ENCODE measurements at regions not wholly inside any gene's neighbourhood (a gene's known extent, or its start where the extent isn't known, plus 50 kb on each side); places are given as distances from the start of the nearest gene placed in this dataset.

DNA sequence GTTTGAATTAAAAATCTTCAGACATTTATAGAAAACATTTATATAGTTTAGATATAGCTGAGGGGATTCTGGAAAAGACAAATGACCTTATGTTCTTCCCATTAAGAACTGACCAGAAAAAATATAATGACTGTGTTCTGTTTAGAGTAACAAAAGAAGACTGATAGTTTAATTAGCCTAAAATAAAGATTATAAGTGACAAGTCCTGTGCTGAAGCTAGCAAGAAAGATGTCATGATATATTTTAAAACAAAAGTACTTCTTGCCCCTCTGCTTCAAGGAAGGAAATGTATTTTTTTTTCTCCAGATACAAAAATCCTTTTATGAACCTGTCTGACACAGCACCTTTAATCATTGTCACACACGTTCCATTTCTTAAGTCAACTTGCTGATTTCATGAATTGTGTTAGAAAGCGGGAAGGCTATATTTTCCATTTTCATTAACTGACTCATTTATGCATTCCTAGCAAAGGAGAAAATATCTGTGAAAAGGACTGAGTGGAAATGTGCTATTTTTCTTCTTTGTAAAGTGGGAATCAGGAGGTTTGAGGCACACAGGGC, 690.7 kb upstream of the GOT2 start:
- TF ChIP-seq, protein P1, sequence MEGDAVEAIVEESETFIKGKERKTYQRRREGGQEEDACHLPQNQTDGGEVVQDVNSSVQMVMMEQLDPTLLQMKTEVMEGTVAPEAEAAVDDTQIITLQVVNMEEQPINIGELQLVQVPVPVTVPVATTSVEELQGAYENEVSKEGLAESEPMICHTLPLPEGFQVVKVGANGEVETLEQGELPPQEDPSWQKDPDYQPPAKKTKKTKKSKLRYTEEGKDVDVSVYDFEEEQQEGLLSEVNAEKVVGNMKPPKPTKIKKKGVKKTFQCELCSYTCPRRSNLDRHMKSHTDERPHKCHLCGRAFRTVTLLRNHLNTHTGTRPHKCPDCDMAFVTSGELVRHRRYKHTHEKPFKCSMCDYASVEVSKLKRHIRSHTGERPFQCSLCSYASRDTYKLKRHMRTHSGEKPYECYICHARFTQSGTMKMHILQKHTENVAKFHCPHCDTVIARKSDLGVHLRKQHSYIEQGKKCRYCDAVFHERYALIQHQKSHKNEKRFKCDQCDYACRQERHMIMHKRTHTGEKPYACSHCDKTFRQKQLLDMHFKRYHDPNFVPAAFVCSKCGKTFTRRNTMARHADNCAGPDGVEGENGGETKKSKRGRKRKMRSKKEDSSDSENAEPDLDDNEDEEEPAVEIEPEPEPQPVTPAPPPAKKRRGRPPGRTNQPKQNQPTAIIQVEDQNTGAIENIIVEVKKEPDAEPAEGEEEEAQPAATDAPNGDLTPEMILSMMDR (IDR thresholded peaks at IDR 0.05; ENCODE audit: control insufficient read depth, extremely low read depth, insufficient read depth): no peak

GRCh38 chr16:59411961-59412841, 678.1 kb upstream of the GOT2 start:
- TF ChIP-seq, protein P1 (IDR thresholded peaks at IDR 0.05; ENCODE audit: control insufficient read depth, extremely low read depth, insufficient read depth): peak; percentile 87
- DNase-seq (ENCODE audit: low read depth): peak; percentile 44
- no peak overlapping the region for H3K4me3 ChIP-seq (ENCODE audit: low read depth, low read length)

More for the DNA sequence above, 690.7 kb upstream of the GOT2 start:
- no peak for DNase-seq (ENCODE audit: low read depth)
- H3K4me3 ChIP-seq (ENCODE audit: low read depth, low read length): no peak overlapping the region

DNA sequence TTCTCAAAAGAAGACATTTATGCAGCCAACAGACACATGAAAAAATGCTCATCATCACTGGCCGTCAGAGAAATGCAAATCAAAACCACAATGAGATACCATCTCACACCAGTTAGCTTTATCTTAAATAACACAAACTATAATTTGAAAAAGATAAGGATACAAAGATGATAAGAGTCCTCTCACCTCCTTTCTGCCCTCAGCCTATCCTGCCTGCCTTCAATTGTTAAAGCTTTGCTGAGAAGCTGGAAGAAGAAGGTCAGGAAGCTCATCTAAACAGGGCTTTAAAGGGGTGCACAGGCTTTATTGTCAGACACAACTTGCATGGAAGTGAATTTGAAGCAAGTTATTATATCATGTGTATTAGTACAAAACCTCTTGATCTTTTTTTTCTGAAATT, 676.3 kb upstream of the GOT2 start:
- TF ChIP-seq, protein P1 (IDR thresholded peaks at IDR 0.05; ENCODE audit: control insufficient read depth, extremely low read depth, insufficient read depth): no peak
- H3K4me3 ChIP-seq (ENCODE audit: low read depth, low read length): no peak overlapping the region
- DNase-seq (ENCODE audit: low read depth): no peak

DNA sequence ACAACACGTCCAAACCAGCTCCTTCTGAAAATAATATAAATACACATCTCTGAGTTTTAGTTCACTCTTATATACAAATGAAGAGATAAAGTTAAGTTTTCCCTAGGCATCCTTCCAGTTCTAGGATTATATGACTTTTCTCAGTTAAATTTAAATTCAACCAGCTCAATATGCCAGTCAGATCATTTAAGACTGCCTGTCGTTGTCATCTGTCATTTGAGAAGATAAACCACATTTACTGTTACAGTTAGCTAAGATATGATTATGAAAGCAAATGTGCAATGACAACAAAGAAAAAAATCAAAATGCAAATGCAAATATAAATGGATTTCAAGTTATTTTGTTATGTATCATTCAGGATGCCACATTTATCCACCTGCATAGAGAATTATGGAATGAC, 671.7 kb upstream of the GOT2 start:
- no peak overlapping the region for H3K4me3 ChIP-seq (ENCODE audit: low read depth, low read length)
- TF ChIP-seq, protein P1 (IDR thresholded peaks at IDR 0.05; ENCODE audit: control insufficient read depth, extremely low read depth, insufficient read depth): no peak
- no peak for DNase-seq (ENCODE audit: low read depth)

GRCh38 chr16:59404509-59404908, 670.4 kb upstream of the GOT2 start:
- DNase-seq (ENCODE audit: low read depth): no peak
- TF ChIP-seq, protein P1 (IDR thresholded peaks at IDR 0.05; ENCODE audit: control insufficient read depth, extremely low read depth, insufficient read depth): no peak

DNA sequence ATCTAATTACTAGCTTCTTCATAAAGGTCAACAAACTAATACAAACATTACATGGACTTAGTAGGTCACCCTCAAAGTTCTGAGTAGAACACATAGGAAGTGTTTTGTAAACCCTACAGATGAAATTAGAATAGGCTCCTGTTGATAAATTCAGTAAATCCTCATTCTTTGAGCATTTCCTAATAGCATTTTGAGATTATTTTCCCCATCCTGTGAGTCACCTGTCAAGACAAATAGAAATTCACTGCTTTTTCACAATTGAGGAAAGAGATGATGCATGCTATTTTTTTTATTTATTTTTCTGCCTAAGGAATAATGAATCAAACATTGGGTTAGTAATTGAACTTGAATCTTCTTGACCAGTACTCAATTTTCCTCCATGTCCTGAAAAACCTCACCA, 666.7 kb upstream of the GOT2 start:
- TF ChIP-seq, protein P1 (IDR thresholded peaks at IDR 0.05; ENCODE audit: control insufficient read depth, extremely low read depth, insufficient read depth): no peak
- no peak for DNase-seq (ENCODE audit: low read depth)
- no peak overlapping the region for H3K4me3 ChIP-seq (ENCODE audit: low read depth, low read length)

More at GRCh38 chr16:59404509-59404908, 670.4 kb upstream of the GOT2 start:
- H3K4me3 ChIP-seq (ENCODE audit: low read depth, low read length): no peak overlapping the region

Measured in LNCaP clone FGC (cell line).